ENCODE measurements at regions not wholly inside any gene's neighbourhood (a gene's known extent, or its start where the extent isn't known, plus 50 kb on each side); places are given as distances from the start of the nearest gene placed in this dataset.

- CTCF ChIA-PET, result no interaction called here
- Mint-ChIP-seq H3K4me1 (ENCODE audit: insufficient read depth, unreplicated experiment) (no peaks in the 10 kb centered on the region), H3K27me3 (ENCODE audit: insufficient read depth, unreplicated experiment) (no peaks in the 10 kb centered on the region), H3K9me3 (ENCODE audit: unreplicated experiment) (no peaks in the 10 kb centered on the region), H3K4me3 (ENCODE audit: unreplicated experiment) (no peak overlapping the region), H3K36me3 (ENCODE audit: insufficient read depth, unreplicated experiment) (no peaks in the 10 kb centered on the region), H3K27ac (ENCODE audit: low read depth, unreplicated experiment) (no peak overlapping the region)
- DNase-seq (ENCODE audit: unreplicated experiment), result no peak
- intact Hi-C loops (cut with micrococcal nuclease), result no loop called here
- TF ChIP-seq CTCF (IDR thresholded peaks at IDR 0.05; ENCODE audit: unreplicated experiment), result no peak
- no TSS peak for BruUV-seq (replicated peaks)
- POLR2A ChIA-PET, result no interaction called here
Measured at GRCh38 chr11:128338811-128339210, 248.5 kb downstream of the ETS1 start.

- intact Hi-C loops (cut with micrococcal nuclease), result no loop called here
- DNase-seq (ENCODE audit: unreplicated experiment), result peak; percentile 46
- H3K36me3 Mint-ChIP-seq (ENCODE audit: insufficient read depth, unreplicated experiment), result no peaks in the 10 kb centered on the region
- CTCF ChIA-PET, result interaction anchor here (0.6 to 1.5 kb wide), 5 partner anchors 11 to 294 kb away, joined by 3 to 5 read pairs (median 4); no protein-coding TSS in a partner anchor
- H3K27me3 Mint-ChIP-seq (ENCODE audit: insufficient read depth, unreplicated experiment), result no peaks in the 10 kb centered on the region
- no peak for TF ChIP-seq CTCF (IDR thresholded peaks at IDR 0.05; ENCODE audit: unreplicated experiment)
- BruUV-seq (replicated peaks), result no TSS peak
- H3K9me3 Mint-ChIP-seq (ENCODE audit: unreplicated experiment), result no peaks in the 10 kb centered on the region
- POLR2A ChIA-PET, result interaction anchor here (0.9 to 1.0 kb wide), 2 partner anchors 19 to 44 kb away, joined by 3 read pairs; no protein-coding TSS in a partner anchor
- H3K4me3 Mint-ChIP-seq (ENCODE audit: unreplicated experiment), result no peak overlapping the region
- H3K4me1 Mint-ChIP-seq (ENCODE audit: insufficient read depth, unreplicated experiment), result no peaks in the 10 kb centered on the region
- no peak overlapping the region for H3K27ac Mint-ChIP-seq (ENCODE audit: low read depth, unreplicated experiment)
Measured at GRCh38 chr11:128336203-128336602, 251.2 kb downstream of the ETS1 start.

- intact Hi-C loops (cut with micrococcal nuclease), result no loop called here
- POLR2A ChIA-PET, result interaction anchor here (1.0 kb wide), 1 partner anchor 44 kb away, joined by 3 read pairs; no protein-coding TSS in a partner anchor
- no peak for DNase-seq (ENCODE audit: unreplicated experiment)
- no peaks in the 10 kb centered on the region for H3K36me3 Mint-ChIP-seq (ENCODE audit: insufficient read depth, unreplicated experiment)
- no peak overlapping the region for H3K27ac Mint-ChIP-seq (ENCODE audit: low read depth, unreplicated experiment)
- H3K4me1 Mint-ChIP-seq (ENCODE audit: insufficient read depth, unreplicated experiment), result no peaks in the 10 kb centered on the region
- TF ChIP-seq CTCF (IDR thresholded peaks at IDR 0.05; ENCODE audit: unreplicated experiment), result no peak
- H3K9me3 Mint-ChIP-seq (ENCODE audit: unreplicated experiment), result no peaks in the 10 kb centered on the region
- H3K27me3 Mint-ChIP-seq (ENCODE audit: insufficient read depth, unreplicated experiment), result no peaks in the 10 kb centered on the region
- BruUV-seq (replicated peaks), result no TSS peak
- no peak overlapping the region for H3K4me3 Mint-ChIP-seq (ENCODE audit: unreplicated experiment)
- CTCF ChIA-PET, result interaction anchor here (0.7 to 1.5 kb wide), 4 partner anchors 12 to 295 kb away, joined by 3 to 5 read pairs (median 4); no protein-coding TSS in a partner anchor
Measured at GRCh38 chr11:128335729-128336128, 251.6 kb downstream of the ETS1 start.

GRCh38 chr11:128334311-128335044 is 252.9 kb downstream of the ETS1 start:
- Mint-ChIP-seq H3K4me3 (ENCODE audit: unreplicated experiment) (no peak overlapping the region), H3K36me3 (ENCODE audit: insufficient read depth, unreplicated experiment) (no peaks in the 10 kb centered on the region), H3K9me3 (ENCODE audit: unreplicated experiment) (no peaks in the 10 kb centered on the region), H3K27me3 (ENCODE audit: insufficient read depth, unreplicated experiment) (no peaks in the 10 kb centered on the region), H3K4me1 (ENCODE audit: insufficient read depth, unreplicated experiment) (no peaks in the 10 kb centered on the region), H3K27ac (ENCODE audit: low read depth, unreplicated experiment) (no peak overlapping the region)
- no TSS peak for BruUV-seq (replicated peaks)
- DNase-seq (ENCODE audit: unreplicated experiment), result no peak
- no peak for TF ChIP-seq CTCF (IDR thresholded peaks at IDR 0.05; ENCODE audit: unreplicated experiment)
- CTCF ChIA-PET, result interaction anchor here (0.6 to 0.9 kb wide), 3 partner anchors 44 to 550 kb away, joined by 3 read pairs; no protein-coding TSS in a partner anchor
- intact Hi-C loops (cut with micrococcal nuclease), result no loop called here
- POLR2A ChIA-PET, result interaction anchor here (0.6 kb wide), 1 partner anchor 380 kb away, joined by 4 read pairs; no protein-coding TSS in a partner anchor

Measured in MCF 10A (cell line).